ENCODE measurements at regions not wholly inside any gene's neighbourhood (a gene's known extent, or its start where the extent isn't known, plus 50 kb on each side); places are given as distances from the start of the nearest gene placed in this dataset.

- DNase-seq: no peak
Measured at GRCh38 chr13:21319869-21320641, 139.0 kb downstream of the ZDHHC20 start.

GRCh38 chr13:21320642-21321034 is 138.5 kb downstream of the ZDHHC20 start:
- no peak for DNase-seq

GRCh38 chr13:21321269-21321668 is 137.8 kb downstream of the ZDHHC20 start:
- no peak for DNase-seq

- no peak for DNase-seq
Measured at GRCh38 chr13:21322327-21322965, 136.7 kb downstream of the ZDHHC20 start.
